Progenitor cell of endocrine pancreas (in vitro differentiated cells): ENCODE measurements at regions not wholly inside any gene's neighbourhood (a gene's known extent, or its start where the extent isn't known, plus 50 kb on each side); places are given as distances from the start of the nearest gene placed in this dataset.

Experiments used
- DNase-seq: peaks from one replicate; pipeline ENCODE4 v3.0.0; 2021; ENCODE audit warnings: low spot score; ENCODE audit not compliant: unreplicated experiment
- H3K27ac Mint-ChIP-seq: 2 replicates; pipeline ENCODE4 v1.8.0; 2021; ENCODE audit warnings: mild to moderate bottlenecking, moderate library complexity, mixed read lengths
- H3K27me3 Mint-ChIP-seq: 2 replicates; pipeline ENCODE4 v1.8.0; 2021; ENCODE audit warnings: mixed read lengths
- H3K36me3 Mint-ChIP-seq: 2 replicates; pipeline ENCODE4 v1.8.0; 2022; ENCODE audit warnings: mixed read lengths; ENCODE audit not compliant: insufficient read depth
- H3K4me1 Mint-ChIP-seq: 2 replicates; pipeline ENCODE4 v1.8.0; 2021; ENCODE audit warnings: low read depth, mixed read lengths
- H3K4me3 Mint-ChIP-seq: 2 replicates; pipeline ENCODE4 v1.8.0; 2021; ENCODE audit warnings: low read depth, mild to moderate bottlenecking, moderate library complexity, mixed read lengths
- H3K9me3 Mint-ChIP-seq: 2 replicates; pipeline ENCODE4 v1.8.0; 2021; ENCODE audit warnings: low read depth, mixed read lengths
- TF ChIP-seq, protein P1 (sequence below): fragments of 200-600 bp; sonication (generic); IDR thresholded peaks from one replicate; pipeline ENCODE4 v1.5.0; 2021; ENCODE audit warnings: antibody characterized with exemption, mild to moderate bottlenecking; ENCODE audit not compliant: unreplicated experiment

DNA sequence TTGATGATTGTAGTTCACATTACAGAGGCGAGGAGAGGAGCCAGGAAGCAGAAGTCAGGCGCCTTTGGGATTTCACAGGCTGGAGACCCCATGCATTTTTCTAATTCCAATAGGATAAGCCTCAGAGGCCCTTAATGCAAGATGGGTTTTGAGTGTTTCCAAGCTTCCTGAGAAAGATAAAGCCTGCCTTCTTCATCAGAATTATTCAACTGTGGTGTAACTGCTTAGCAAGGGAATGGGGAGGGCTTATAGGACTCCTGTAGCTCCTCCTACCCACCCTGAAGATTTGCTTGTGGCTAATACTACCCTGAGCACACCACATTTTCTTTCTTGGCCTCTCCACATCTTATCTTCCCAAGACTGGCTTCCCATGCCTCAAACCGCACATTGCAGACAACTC, 151.1 kb upstream of the ISX start:
- peaks cover 17% of the 10 kb centered on the region for H3K27me3 Mint-ChIP-seq
- H3K4me3 Mint-ChIP-seq, result no peak overlapping the region
- no peaks in the 10 kb centered on the region for H3K9me3 Mint-ChIP-seq
- H3K4me1 Mint-ChIP-seq, result peaks cover 6% of the 10 kb centered on the region
- H3K27ac Mint-ChIP-seq, result no peak overlapping the region
- TF ChIP-seq, protein P1, sequence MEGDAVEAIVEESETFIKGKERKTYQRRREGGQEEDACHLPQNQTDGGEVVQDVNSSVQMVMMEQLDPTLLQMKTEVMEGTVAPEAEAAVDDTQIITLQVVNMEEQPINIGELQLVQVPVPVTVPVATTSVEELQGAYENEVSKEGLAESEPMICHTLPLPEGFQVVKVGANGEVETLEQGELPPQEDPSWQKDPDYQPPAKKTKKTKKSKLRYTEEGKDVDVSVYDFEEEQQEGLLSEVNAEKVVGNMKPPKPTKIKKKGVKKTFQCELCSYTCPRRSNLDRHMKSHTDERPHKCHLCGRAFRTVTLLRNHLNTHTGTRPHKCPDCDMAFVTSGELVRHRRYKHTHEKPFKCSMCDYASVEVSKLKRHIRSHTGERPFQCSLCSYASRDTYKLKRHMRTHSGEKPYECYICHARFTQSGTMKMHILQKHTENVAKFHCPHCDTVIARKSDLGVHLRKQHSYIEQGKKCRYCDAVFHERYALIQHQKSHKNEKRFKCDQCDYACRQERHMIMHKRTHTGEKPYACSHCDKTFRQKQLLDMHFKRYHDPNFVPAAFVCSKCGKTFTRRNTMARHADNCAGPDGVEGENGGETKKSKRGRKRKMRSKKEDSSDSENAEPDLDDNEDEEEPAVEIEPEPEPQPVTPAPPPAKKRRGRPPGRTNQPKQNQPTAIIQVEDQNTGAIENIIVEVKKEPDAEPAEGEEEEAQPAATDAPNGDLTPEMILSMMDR, result no peak
- H3K36me3 Mint-ChIP-seq, result no peaks in the 10 kb centered on the region
- no peak for DNase-seq

DNA sequence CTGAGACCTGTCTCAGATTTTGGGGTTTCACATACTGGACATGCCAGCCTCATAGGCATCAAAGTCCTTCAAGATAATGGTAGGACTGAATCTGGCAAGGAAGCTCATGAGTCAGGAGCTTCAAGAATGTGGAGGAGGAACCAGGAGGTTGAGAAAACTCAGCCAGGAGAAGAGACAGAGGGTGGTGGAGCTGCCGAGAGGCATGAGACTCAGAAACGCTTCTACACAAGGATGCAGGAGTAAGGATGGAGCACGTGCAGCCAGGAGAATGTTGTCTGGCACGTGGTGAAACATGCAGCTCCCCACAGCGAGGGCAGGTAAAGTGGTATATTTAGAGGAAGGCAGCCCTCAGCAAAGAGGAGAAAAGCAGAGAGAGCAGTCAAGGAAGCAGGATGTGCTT, 148.7 kb upstream of the ISX start:
- no peaks in the 10 kb centered on the region for H3K9me3 Mint-ChIP-seq
- TF ChIP-seq, protein P1, result no peak
- no peak overlapping the region for H3K27ac Mint-ChIP-seq
- no peak for DNase-seq
- H3K4me3 Mint-ChIP-seq, result no peak overlapping the region
- H3K4me1 Mint-ChIP-seq, result peaks cover 6% of the 10 kb centered on the region
- peaks cover 17% of the 10 kb centered on the region for H3K27me3 Mint-ChIP-seq
- H3K36me3 Mint-ChIP-seq, result no peaks in the 10 kb centered on the region

DNA sequence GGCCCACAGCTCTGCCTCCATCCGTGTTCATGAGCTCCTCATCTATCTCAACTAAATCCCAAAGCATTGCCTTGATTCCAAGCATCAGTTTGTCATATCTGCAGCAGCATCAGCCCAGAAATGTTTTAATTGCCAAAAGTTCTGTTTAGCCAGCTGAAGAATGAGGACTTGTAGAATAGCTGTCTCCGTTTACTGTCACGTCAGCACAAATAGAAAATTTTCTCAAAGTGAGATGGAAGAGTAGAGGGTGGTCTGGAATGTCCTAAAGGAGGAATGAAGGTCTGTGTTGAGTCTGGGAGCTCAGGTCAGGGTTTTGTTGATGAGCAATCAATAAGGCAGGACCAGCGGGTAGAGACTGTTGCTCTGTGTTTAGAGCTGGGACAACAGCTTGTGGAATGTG, 134.9 kb upstream of the ISX start:
- Mint-ChIP-seq H3K27me3 (peaks cover 20% of the 10 kb centered on the region), H3K4me3 (no peak overlapping the region), H3K27ac (no peak overlapping the region), H3K4me1 (no peaks in the 10 kb centered on the region), H3K36me3 (no peaks in the 10 kb centered on the region), H3K9me3 (no peaks in the 10 kb centered on the region)
- no peak for DNase-seq
- TF ChIP-seq, protein P1, result no peak

DNA sequence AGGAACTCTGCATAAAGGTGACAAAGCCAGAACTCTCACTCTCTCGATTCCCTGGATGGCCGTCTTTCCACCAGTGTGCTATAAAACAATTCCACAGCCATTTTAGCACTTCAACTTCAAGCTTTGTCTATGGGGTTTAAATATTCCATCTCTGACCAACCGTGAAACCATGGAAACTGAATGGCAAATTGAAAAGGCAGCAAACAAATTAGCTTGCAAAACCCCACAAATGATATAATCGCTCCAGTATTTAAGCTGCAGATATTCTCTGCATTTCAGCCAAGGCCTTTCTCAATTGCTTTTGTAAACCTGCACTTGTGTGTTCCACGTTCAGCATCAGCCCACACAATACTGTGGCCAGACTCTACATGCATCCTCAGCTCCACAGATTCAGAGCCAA, 131.7 kb upstream of the ISX start:
- no peaks in the 10 kb centered on the region for H3K36me3 Mint-ChIP-seq
- peaks cover 18% of the 10 kb centered on the region for H3K27me3 Mint-ChIP-seq
- TF ChIP-seq, protein P1, result no peak
- no peaks in the 10 kb centered on the region for H3K4me1 Mint-ChIP-seq
- DNase-seq, result no peak
- H3K27ac Mint-ChIP-seq, result no peak overlapping the region
- H3K4me3 Mint-ChIP-seq, result no peak overlapping the region
- peaks cover 5% of the 10 kb centered on the region for H3K9me3 Mint-ChIP-seq

DNA sequence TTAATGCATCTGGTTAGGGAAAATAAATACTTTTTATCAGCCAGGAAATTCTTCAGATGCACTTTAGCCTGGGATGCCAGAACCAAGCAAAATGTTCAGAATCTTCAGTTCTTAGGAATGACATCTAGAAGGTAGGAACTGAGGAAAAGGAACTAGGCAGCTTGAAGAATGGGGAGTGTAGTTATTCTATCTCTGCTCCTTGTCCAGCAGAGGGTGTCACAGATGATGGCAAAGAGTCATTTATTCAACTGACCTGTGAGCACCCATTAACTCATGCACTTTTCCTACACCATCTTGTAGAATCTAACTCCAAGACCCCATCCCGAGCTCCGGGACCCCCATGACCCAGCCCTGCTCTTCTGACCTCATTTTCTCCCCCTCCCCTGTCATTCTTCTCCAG, 122.1 kb upstream of the ISX start:
- Mint-ChIP-seq H3K27ac (no peak overlapping the region), H3K36me3 (no peaks in the 10 kb centered on the region), H3K9me3 (peaks cover 3% of the 10 kb centered on the region)

More for the DNA sequence above, 122.1 kb upstream of the ISX start:
- no peaks in the 10 kb centered on the region for H3K4me1 Mint-ChIP-seq
- TF ChIP-seq, protein P1, result no peak
- DNase-seq, result no peak
- H3K4me3 Mint-ChIP-seq, result no peak overlapping the region
- H3K27me3 Mint-ChIP-seq, result peaks cover 4% of the 10 kb centered on the region
